ENCODE measurements at regions not wholly inside any gene's neighbourhood (a gene's known extent, or its start where the extent isn't known, plus 50 kb on each side); places are given as distances from the start of the nearest gene placed in this dataset.

- H3K4me1 ChIP-seq (ENCODE audit: insufficient read depth), result no peaks in the 10 kb centered on the region
- no peak for TF ChIP-seq CTCF (IDR thresholded peaks at IDR 0.05)
- no peak for DNase-seq
- H3K36me3 ChIP-seq, result no peaks in the 10 kb centered on the region
- intact Hi-C loops (cut with DNase I), result no loop called here
- H3K9me3 ChIP-seq, result peaks cover 0 to 6% of the 10 kb centered on the region in 2 donors
- no peak overlapping the region for H3K4me3 ChIP-seq
- H3K27me3 ChIP-seq, result no peaks in the 10 kb centered on the region
- WGBS, 3 donors, result 69 to 77% (median 76%) methylated on average over 13 of the region's 13 CpGs
- no peak overlapping the region for H3K27ac ChIP-seq
Observed at GRCh38 chr13:111488486-111489132, 168.2 kb downstream of the TEX29 start.

GRCh38 chr13:111489301-111489700 is 168.9 kb downstream of the TEX29 start:
- DNase-seq, result no peak
- Histone ChIP-seq H3K27me3 (no peaks in the 10 kb centered on the region), H3K4me3 (no peak overlapping the region), H3K4me1 (ENCODE audit: insufficient read depth) (no peaks in the 10 kb centered on the region), H3K36me3 (no peaks in the 10 kb centered on the region), H3K27ac (no peak overlapping the region), H3K9me3 (peaks cover 0 to 6% of the 10 kb centered on the region in 2 donors)
- 73 to 87% (median 74%) methylated on average over 8 of the region's 8 CpGs for WGBS, 3 donors
- TF ChIP-seq EP300 (IDR thresholded peaks at IDR 0.05), result no peak
- no peak for TF ChIP-seq CTCF (IDR thresholded peaks at IDR 0.05)
- no peak for TF ChIP-seq POLR2A (IDR thresholded peaks at IDR 0.05)
- intact Hi-C loops (cut with DNase I), result no loop called here

DNA sequence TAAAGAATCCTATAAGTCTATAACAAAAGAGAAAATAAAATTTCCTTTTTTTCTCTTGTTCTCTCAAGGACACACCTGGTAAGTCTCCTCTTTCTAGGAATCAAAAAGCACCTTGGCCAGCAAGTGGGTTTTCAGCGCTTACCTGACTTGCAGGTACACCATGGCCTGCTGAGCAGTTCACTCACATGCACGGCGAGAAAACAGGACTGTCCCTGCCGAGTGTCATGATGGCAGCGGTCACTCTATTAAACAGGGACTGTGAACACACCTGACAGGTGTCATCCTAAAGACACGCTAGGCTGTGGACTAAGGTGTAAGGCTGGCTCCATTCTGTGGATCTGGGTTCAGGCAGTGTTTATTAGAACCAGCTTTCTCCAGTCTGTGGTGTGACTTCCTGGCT is 170.2 kb downstream of the TEX29 start:
- WGBS, 3 donors, result 83 to 87% (median 84%) methylated on average over 6 of the region's 6 CpGs
- TF ChIP-seq CTCF (IDR thresholded peaks at IDR 0.05) (no peak), EP300 (IDR thresholded peaks at IDR 0.05) (no peak), POLR2A (IDR thresholded peaks at IDR 0.05) (no peak)
- no peak overlapping the region for H3K4me3 ChIP-seq
- DNase-seq, result no peak
- intact Hi-C loops (cut with DNase I), result no loop called here
- H3K27ac ChIP-seq, result no peak overlapping the region
- H3K9me3 ChIP-seq, result peaks cover 0 to 6% of the 10 kb centered on the region in 2 donors
- H3K27me3 ChIP-seq, result no peaks in the 10 kb centered on the region
- H3K36me3 ChIP-seq, result no peaks in the 10 kb centered on the region
- H3K4me1 ChIP-seq (ENCODE audit: insufficient read depth), result no peaks in the 10 kb centered on the region

GRCh38 chr13:111491021-111491420 is 170.6 kb downstream of the TEX29 start:
- Histone ChIP-seq H3K4me1 (ENCODE audit: insufficient read depth) (no peaks in the 10 kb centered on the region), H3K4me3 (no peak overlapping the region), H3K9me3 (peaks cover 0 to 6% of the 10 kb centered on the region in 2 donors), H3K27ac (no peak overlapping the region), H3K36me3 (no peaks in the 10 kb centered on the region), H3K27me3 (no peaks in the 10 kb centered on the region)
- TF ChIP-seq POLR2A (IDR thresholded peaks at IDR 0.05) (no peak), CTCF (IDR thresholded peaks at IDR 0.05) (no peak), EP300 (IDR thresholded peaks at IDR 0.05) (no peak)
- 56 to 62% (median 60%) methylated on average over 11 of the region's 11 CpGs for WGBS, 3 donors
- intact Hi-C loops (cut with DNase I), result no loop called here
- no peak for DNase-seq

Measured in ovary (tissue), 7 donors.